Smooth muscle cell (in vitro differentiated cells): ENCODE measurements at regions not wholly inside any gene's neighbourhood (a gene's known extent, or its start where the extent isn't known, plus 50 kb on each side); places are given as distances from the start of the nearest gene placed in this dataset.
"Not testable (repeated sequence)": the region's sequence is repeated elsewhere in the genome, so short reads cannot be mapped to it uniquely, and the experiment has no call there.

ENCODE experiments used
- DNase-seq: peaks from one replicate; lab custom pipeline; 2025; ENCODE audit not compliant: unreplicated experiment; lab: John Stamatoyannopoulos, UW
- H2AFZ ChIP-seq: fragments of 200-600 bp; sonication (generic); 2 replicates; pipeline ENCODE4 v1.6.0; 2016; ENCODE audit warnings: antibody characterized with exemption, low read depth, mild to moderate bottlenecking
- H3F3A ChIP-seq: fragments of 200-600 bp; sonication (generic); 2 replicates; pipeline ENCODE4 v1.6.0; 2017; ENCODE audit warnings: antibody characterized with exemption, low read depth
- H3K27ac ChIP-seq: fragments of 200-600 bp; sonication (generic); 2 replicates; pipeline ENCODE4 v1.5.1; 2016; ENCODE audit warnings: low read depth, mild to moderate bottlenecking
- H3K27me3 ChIP-seq: fragments of 200-600 bp; sonication (generic); 2 replicates; pipeline ENCODE4 v1.6.1; 2016; ENCODE audit warnings: low read depth, mild to moderate bottlenecking
- H3K36me3 ChIP-seq: fragments of 200-600 bp; sonication (generic); 2 replicates; pipeline ENCODE4 v1.5.1; 2016; ENCODE audit warnings: low read depth
- H3K4me1 ChIP-seq: fragments of 200-600 bp; sonication (generic); 2 replicates; pipeline ENCODE4 v1.5.1; 2016; ENCODE audit warnings: low read depth
- H3K4me2 ChIP-seq: fragments of 200-600 bp; sonication (generic); 2 replicates; pipeline ENCODE4 v1.6.0; 2016; ENCODE audit warnings: mild to moderate bottlenecking
- H3K4me3 ChIP-seq: fragments of 200-600 bp; sonication (generic); 2 replicates; pipeline ENCODE4 v1.5.1; 2016; ENCODE audit warnings: mild to moderate bottlenecking
- H3K79me2 ChIP-seq: fragments of 200-600 bp; sonication (generic); 2 replicates; pipeline ENCODE4 v1.6.0; 2016; ENCODE audit warnings: low read depth, mild to moderate bottlenecking
- H3K9ac ChIP-seq: fragments of 200-600 bp; sonication (generic); 2 replicates; pipeline ENCODE4 v1.6.0; 2016; ENCODE audit warnings: low read depth
- H3K9me3 ChIP-seq: fragments of 200-600 bp; sonication (generic); replicated peaks from 2 replicates; pipeline ENCODE4 v1.5.1; 2016; ENCODE audit warnings: low read depth
- H4K20me1 ChIP-seq: fragments of 200-600 bp; sonication (generic); 2 replicates; pipeline ENCODE4 v1.6.0; 2016; ENCODE audit warnings: low read depth
- WGBS: methylation state at CpG from one replicate; pipeline ENCODE4 v1.1.7; 2016; ENCODE audit warnings: low lambda C conversion rate; 5-methylcytosine and 5-hydroxymethylcytosine counted together
- TF ChIP-seq, protein P1 (sequence below): fragments of 200-600 bp; sonication (generic); IDR thresholded peaks from 2 replicates; pipeline ENCODE4 v1.5.1; 2017; ENCODE audit warnings: borderline replicate concordance, mild to moderate bottlenecking, antibody characterized with exemption; ENCODE audit not compliant: insufficient read depth, poor library complexity, severe bottlenecking

DNA sequence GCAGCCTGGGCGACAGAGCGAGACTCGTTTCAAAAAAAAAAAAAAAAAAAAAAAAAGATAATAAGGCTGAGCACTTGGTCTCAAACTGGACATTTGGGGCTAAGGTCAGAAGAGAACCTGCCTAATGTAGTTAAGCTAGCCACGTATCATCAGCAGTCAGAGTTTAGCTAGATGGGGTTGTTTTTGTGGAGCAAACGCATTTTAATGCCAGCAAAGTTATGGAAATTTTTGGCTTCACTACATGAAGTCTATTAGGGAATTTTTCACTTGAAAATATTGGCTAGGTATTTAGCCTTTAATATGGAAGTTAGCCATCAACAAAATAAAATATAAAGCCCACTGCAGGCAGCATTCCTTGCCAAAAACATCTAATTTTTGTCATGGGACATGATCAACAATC lies 902.9 kb upstream of the CDH18 start:
- not testable (repeated sequence) for DNase-seq

DNA sequence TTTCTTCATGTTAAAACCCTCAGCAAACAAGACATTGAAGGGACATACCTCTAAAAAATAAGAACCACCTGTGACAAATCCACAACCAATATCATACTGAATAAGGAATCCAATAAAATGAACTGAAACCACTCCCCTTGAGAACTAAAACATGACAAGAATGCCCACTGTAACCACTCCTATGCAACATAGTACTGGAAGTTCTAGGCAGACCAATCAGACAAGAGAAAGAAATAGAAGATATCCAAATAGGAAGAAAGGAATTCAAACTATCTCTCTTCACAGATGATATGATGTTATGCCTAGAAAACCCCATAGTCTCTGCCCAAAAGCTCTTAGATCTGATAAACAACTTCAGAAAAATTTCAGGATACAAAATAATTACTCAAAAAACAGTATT lies 887.7 kb upstream of the CDH18 start:
- H3K79me2 ChIP-seq, DNase-seq, H3K4me2 ChIP-seq: not testable (repeated sequence)

More for the DNA sequence above, 902.9 kb upstream of the CDH18 start:
- not testable (repeated sequence) for H3K4me1 ChIP-seq, H4K20me1 ChIP-seq, H3K27ac ChIP-seq, H2AFZ ChIP-seq, H3K4me2 ChIP-seq, H3K9ac ChIP-seq, H3K27me3 ChIP-seq, H3K4me3 ChIP-seq, H3K9me3 ChIP-seq, H3F3A ChIP-seq, H3K36me3 ChIP-seq, H3K79me2 ChIP-seq
- 78% methylated on average over 5 of the region's 5 CpGs for WGBS

DNA sequence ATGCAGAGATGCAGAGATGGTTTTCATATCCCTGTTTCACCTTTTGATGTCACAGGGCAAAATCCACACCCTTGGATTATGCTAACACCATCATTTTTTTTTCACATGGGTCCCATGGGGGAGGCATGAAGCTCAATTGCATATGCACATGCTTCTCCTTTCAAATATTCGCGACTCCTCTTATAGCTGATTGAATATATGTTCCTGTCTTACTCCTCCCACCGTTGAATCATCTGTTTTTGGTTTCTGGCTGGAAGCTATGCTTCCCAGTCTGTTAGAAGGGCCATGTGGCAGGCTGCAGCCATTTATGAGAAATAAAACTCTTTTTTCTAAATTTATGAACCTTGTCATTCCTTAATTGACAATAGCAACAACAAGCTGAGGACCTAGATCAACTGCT lies 877.9 kb upstream of the CDH18 start:
- H3K9ac ChIP-seq, DNase-seq, H2AFZ ChIP-seq, H3K27me3 ChIP-seq, H3K27ac ChIP-seq, H3K4me3 ChIP-seq, H3K4me2 ChIP-seq, H3K4me1 ChIP-seq, H3K36me3 ChIP-seq, H3K9me3 ChIP-seq, H4K20me1 ChIP-seq, H3K79me2 ChIP-seq, H3F3A ChIP-seq: not testable (repeated sequence)
- 94% methylated on average over 3 of the region's 3 CpGs for WGBS

More for the DNA sequence above, 887.7 kb upstream of the CDH18 start:
- H3K36me3 ChIP-seq, H2AFZ ChIP-seq, H3K9me3 ChIP-seq, H3K9ac ChIP-seq, H3K27me3 ChIP-seq, H4K20me1 ChIP-seq, H3K27ac ChIP-seq, H3K4me3 ChIP-seq, H3F3A ChIP-seq, H3K4me1 ChIP-seq: not testable (repeated sequence)

DNA sequence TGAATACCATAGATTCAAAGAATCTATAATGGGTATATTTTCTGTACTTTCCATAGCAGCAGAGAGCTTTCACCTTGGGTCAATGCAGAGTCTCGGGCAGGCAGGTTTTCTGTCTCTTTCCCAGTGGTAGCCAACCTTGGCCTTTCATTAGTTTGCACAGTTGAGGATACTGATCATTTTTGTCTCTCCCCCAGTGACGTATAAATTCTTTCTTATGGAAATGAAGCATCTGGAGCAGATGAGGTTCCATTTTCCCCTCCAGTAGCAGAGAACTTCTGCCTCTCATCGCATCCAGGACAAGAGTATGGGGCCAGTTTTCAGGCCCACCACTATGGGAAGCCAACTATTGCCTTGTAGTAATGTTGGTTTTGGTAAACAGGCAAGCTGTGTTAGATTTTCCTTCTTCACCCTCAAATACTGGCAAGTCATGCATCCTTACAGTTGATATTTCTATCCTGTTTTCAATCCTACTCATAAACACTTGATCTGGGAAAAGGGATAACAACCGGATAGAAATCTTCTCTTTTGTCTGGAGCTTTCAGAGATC lies 845.2 kb upstream of the CDH18 start:
- H3K27ac ChIP-seq: no peak overlapping the region
- H3K79me2 ChIP-seq: no peaks in the 10 kb centered on the region
- H3K4me3 ChIP-seq: no peak overlapping the region
- H3K9ac ChIP-seq: no peak overlapping the region
- H3K4me1 ChIP-seq: no peaks in the 10 kb centered on the region
- no peaks in the 10 kb centered on the region for H3K27me3 ChIP-seq
- TF ChIP-seq, protein P1, sequence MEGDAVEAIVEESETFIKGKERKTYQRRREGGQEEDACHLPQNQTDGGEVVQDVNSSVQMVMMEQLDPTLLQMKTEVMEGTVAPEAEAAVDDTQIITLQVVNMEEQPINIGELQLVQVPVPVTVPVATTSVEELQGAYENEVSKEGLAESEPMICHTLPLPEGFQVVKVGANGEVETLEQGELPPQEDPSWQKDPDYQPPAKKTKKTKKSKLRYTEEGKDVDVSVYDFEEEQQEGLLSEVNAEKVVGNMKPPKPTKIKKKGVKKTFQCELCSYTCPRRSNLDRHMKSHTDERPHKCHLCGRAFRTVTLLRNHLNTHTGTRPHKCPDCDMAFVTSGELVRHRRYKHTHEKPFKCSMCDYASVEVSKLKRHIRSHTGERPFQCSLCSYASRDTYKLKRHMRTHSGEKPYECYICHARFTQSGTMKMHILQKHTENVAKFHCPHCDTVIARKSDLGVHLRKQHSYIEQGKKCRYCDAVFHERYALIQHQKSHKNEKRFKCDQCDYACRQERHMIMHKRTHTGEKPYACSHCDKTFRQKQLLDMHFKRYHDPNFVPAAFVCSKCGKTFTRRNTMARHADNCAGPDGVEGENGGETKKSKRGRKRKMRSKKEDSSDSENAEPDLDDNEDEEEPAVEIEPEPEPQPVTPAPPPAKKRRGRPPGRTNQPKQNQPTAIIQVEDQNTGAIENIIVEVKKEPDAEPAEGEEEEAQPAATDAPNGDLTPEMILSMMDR: no peak
- H3F3A ChIP-seq: no peaks in the 10 kb centered on the region
- no peak overlapping the region for H2AFZ ChIP-seq
- H4K20me1 ChIP-seq: no peaks in the 10 kb centered on the region
- H3K4me2 ChIP-seq: no peak overlapping the region
- no peak for DNase-seq
- no peaks in the 10 kb centered on the region for H3K9me3 ChIP-seq
- H3K36me3 ChIP-seq: no peaks in the 10 kb centered on the region
- 94% methylated on average over 4 of the region's 4 CpGs for WGBS

DNA sequence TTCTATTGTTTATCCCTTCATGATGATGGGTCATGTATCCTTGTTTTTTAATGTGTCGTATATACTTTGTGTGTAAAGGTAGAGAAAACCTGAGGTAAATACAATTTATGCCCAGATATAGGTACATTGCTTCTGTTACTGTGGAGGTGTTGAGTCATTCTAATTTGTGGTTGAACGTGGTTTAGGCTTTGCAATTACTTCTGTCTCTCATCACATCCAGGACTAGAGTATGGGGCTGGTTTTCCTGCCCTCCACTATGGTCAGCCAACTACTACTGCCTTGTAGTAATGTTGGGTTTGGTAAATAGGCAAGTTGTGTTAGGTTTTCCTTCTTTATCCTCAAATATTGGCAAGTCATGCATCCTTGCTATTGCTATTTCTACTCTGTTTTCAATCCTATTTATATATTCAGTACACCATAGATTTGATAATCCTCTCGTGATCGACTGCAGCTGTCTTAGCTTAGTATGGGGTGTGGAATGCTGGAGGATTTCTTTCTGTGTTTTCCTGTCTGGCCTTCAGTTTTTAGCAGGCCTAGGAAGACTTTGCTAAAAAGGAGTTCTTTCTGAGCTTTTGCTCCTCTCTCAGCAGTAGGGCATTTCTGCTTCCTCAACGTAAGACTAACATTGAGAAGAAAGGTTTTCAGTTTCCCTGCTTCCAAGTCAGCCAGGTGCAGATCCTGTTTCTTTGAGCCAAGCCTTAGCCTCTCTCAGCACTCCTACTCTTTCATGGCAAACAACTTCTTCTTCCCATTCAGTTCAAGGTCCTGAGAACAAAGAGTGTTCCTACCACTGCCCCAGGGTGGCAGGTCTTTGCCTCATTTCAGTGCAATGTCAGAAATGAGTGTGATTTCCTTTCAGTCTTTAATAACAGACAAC lies 844.4 kb upstream of the CDH18 start:
- Histone ChIP-seq H4K20me1 (no peaks in the 10 kb centered on the region), H3K9ac (no peak overlapping the region), H3K27me3 (no peaks in the 10 kb centered on the region), H3K4me1 (no peaks in the 10 kb centered on the region), H3K79me2 (no peaks in the 10 kb centered on the region), H3K27ac (no peak overlapping the region), H3K4me2 (no peak overlapping the region), H3K36me3 (no peaks in the 10 kb centered on the region), H3F3A (no peaks in the 10 kb centered on the region), H3K4me3 (no peak overlapping the region), H3K9me3 (no peaks in the 10 kb centered on the region), H2AFZ (no peak overlapping the region)
- 83% methylated on average over 5 of the region's 5 CpGs for WGBS
- DNase-seq: no peak
- TF ChIP-seq, protein P1: no peak

DNA sequence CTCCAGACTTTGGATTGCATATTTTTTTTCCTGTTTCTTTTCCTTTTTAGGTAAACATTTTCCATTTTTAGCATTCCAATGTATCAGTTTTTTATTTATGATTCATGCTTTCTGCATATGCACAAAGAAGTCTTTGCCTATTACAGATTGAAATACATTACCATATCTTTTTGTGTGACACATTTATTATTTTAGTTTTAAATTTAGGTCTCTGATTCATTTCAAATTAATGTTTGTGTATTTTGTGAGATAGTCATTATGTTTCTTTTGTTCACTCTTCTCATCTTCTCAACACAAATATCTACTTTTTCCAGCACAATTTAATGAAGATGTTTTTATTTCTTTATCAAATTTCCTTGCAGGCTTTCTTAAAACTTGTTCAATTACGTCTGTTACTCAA lies 838.0 kb upstream of the CDH18 start:
- H3K27ac ChIP-seq, DNase-seq, H2AFZ ChIP-seq, H3K4me3 ChIP-seq, H3F3A ChIP-seq, H3K4me1 ChIP-seq, H3K36me3 ChIP-seq, H3K9me3 ChIP-seq, H3K4me2 ChIP-seq, H3K27me3 ChIP-seq, H3K9ac ChIP-seq, H4K20me1 ChIP-seq, H3K79me2 ChIP-seq: not testable (repeated sequence)
- WGBS: 86% methylated on average over 1 of the region's 1 CpG

DNA sequence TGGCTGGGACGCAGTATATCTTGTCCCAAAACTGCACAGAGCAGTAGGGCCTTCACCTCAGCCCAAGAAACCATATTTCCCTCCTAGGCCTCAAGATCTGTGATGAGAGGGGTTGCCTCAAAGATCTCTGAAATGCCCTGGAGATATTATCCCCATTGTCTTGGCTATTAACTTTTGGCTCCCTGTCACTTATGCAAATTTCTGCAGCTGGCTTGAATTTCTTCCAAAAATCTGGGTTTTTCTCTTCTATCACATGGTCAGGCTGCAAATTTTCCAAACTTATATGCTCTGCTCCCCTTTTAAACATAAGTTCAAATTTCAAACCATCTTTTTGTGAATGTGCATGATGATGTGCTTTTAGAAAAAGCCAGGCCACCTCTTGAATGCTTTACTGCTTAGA lies 809.2 kb upstream of the CDH18 start:
- H3K4me3 ChIP-seq, H3K79me2 ChIP-seq, H2AFZ ChIP-seq, H4K20me1 ChIP-seq, H3K36me3 ChIP-seq, H3F3A ChIP-seq, DNase-seq, H3K9me3 ChIP-seq, H3K9ac ChIP-seq, H3K4me2 ChIP-seq, H3K27me3 ChIP-seq, H3K4me1 ChIP-seq, H3K27ac ChIP-seq: not testable (repeated sequence)
- 94% methylated on average over 1 of the region's 1 CpG for WGBS
